Gastrocnemius medialis (tissue), 4 donors: ENCODE measurements at regions not wholly inside any gene's neighbourhood (a gene's known extent, or its start where the extent isn't known, plus 50 kb on each side); places are given as distances from the start of the nearest gene placed in this dataset.

Experiments used
- POLR2A ChIP-seq, 2 donors: fragments of 450-650 bp; IDR thresholded peaks; one replicate each; pipeline ENCODE4 v1.6.1; 2017; ENCODE audit warnings: antibody characterized with exemption in 2 of 2, mild to moderate bottlenecking in 2 of 2, moderate library complexity in 2 of 2
- TF ChIP-seq, protein P1 (sequence below), 5 experiments: fragments of 450-650 bp in 3 of 5; fragments of 200-600 bp in 2 of 5; sonication (generic) in 2 of 5; IDR thresholded peaks in 4 of 5; conservative IDR thresholded peaks in 1 of 5; 1 replicate in 4 of 5; 2 replicates in 1 of 5; pipeline ENCODE4 v1.5.1; 2016 to 2019; ENCODE audit warnings: antibody characterized with exemption in 5 of 5, mild to moderate bottlenecking in 3 of 5, moderate library complexity in 3 of 5

DNA sequence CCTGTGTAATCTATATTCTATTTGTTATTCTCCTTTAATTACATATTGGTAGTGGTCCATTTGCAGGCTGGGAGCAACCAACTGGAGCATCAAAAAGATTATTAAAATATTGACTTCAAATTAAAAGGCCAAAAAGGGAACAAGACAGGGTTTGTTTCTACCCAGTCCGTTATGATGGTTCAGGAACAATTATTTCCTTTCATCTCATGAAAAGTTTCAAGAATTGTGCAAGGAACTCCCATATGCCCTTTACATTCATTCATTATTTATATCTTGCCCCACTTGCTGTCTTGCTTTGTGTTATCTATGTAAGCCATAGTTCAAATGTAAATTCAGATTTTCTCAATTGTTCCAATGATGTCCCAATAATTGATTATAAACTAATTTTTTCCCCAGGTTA is 58.7 kb upstream of the TLE1 start:
- TF ChIP-seq, protein P1, sequence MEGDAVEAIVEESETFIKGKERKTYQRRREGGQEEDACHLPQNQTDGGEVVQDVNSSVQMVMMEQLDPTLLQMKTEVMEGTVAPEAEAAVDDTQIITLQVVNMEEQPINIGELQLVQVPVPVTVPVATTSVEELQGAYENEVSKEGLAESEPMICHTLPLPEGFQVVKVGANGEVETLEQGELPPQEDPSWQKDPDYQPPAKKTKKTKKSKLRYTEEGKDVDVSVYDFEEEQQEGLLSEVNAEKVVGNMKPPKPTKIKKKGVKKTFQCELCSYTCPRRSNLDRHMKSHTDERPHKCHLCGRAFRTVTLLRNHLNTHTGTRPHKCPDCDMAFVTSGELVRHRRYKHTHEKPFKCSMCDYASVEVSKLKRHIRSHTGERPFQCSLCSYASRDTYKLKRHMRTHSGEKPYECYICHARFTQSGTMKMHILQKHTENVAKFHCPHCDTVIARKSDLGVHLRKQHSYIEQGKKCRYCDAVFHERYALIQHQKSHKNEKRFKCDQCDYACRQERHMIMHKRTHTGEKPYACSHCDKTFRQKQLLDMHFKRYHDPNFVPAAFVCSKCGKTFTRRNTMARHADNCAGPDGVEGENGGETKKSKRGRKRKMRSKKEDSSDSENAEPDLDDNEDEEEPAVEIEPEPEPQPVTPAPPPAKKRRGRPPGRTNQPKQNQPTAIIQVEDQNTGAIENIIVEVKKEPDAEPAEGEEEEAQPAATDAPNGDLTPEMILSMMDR (IDR thresholded peaks at IDR 0.05 in 4 of 5, conservative IDR thresholded peaks at IDR 0.05 in 1 of 5) = no peak
- TF ChIP-seq POLR2A (IDR thresholded peaks at IDR 0.05) = no peak
